Heart right ventricle (tissue), 16 donors: ENCODE measurements at regions not wholly inside any gene's neighbourhood (a gene's known extent, or its start where the extent isn't known, plus 50 kb on each side); places are given as distances from the start of the nearest gene placed in this dataset.

Experiments used
- ATAC-seq, 8 donors: fragments of 200-7000 bp; cut with Tn5 transposase; one replicate each; pipeline ENCODE4 v1.9.1; 2020; ENCODE audit warnings: mild to moderate bottlenecking in 8 of 8, moderate library complexity in 8 of 8, moderate number of reproducible peaks in 1 of 8
- DNase-seq, 2 donors: peaks; one replicate each; pipeline ENCODE4 v3.0.0-alpha.2; 2020
- H3K27ac ChIP-seq, 10 donors: fragments of 200-600 bp; sonication (generic) in 2 of 10; one replicate each; pipeline versions ENCODE4 v1.5.0 to v1.8.0; 2020 to 2022; ENCODE audit warnings: mild to moderate bottlenecking in 3 of 10
- H3K27me3 ChIP-seq, 7 donors: fragments of 200-600 bp; one replicate each; pipeline ENCODE4 v1.8.0; 2021 to 2022; ENCODE audit warnings: mild to moderate bottlenecking in 2 of 7
- H3K36me3 ChIP-seq, 9 donors: fragments of 200-600 bp; sonication (generic) in 1 of 9; one replicate each; pipeline versions ENCODE4 v1.5.0 to v1.8.0; 2020 to 2022; ENCODE audit warnings: mild to moderate bottlenecking in 2 of 9
- H3K4me1 ChIP-seq, 9 donors: fragments of 200-600 bp; sonication (generic) in 1 of 9; one replicate each; pipeline versions ENCODE4 v1.5.0 to v1.8.0; 2020 to 2022; ENCODE audit warnings: mild to moderate bottlenecking in 4 of 9
- H3K4me3 ChIP-seq, 10 donors: fragments of 200-600 bp; sonication (generic) in 2 of 10; one replicate each; pipeline versions ENCODE4 v1.5.0 to v1.8.0; 2020 to 2022; ENCODE audit warnings: mild to moderate bottlenecking in 7 of 10, moderate library complexity in 2 of 10
- H3K9me3 ChIP-seq, 11 donors: fragments of 200-600 bp in 10 of 11; sonication (generic) in 2 of 11; one replicate each; pipeline versions ENCODE4 v1.5.0 to v1.8.0; 2013 to 2022; ENCODE audit warnings: mild to moderate bottlenecking in 2 of 11, control low read depth in 1 of 11, moderate library complexity in 1 of 11
- CTCF ChIP-seq, 9 donors: fragments of 200-600 bp; sonication (generic) in 2 of 9; IDR thresholded peaks; one replicate each; pipeline versions ENCODE4 v1.5.0 to v1.8.0; 2021 to 2022; ENCODE audit warnings: antibody characterized with exemption in 9 of 9, mild to moderate bottlenecking in 5 of 9, moderate library complexity in 1 of 9
- WGBS, 2 donors: extraction: QIAGEN DNeasy Blood & Tissue Kit; methylation state at CpG; one replicate each; pipeline ENCODE4 v1.1.7; 2013; ENCODE audit warnings: inconsistent platforms in 1 of 2; 5-methylcytosine and 5-hydroxymethylcytosine counted together
- intact Hi-C, 10 donors: fragments of 100-400 bp; cut with DNase I; formaldehyde crosslinking; loops; one replicate each; pipeline versions ENCODE4 v1.11.1 to v1.14.2; 2022
- donor health status: Arrhythmogenic right ventricular cardiomyopathy.
- donor health status: ischemic (EF 13 %, LVEDD 7.1; RV severe dilation, severe dysfunction).
- donor health status: healthy with polysubstance abuse.
- donor health status: DM: no; HTN: yes; CAD: no.
- donor health status: DM: no; HTN: no; CAD: no.
- donor health status: ischemic (EF 25% LVEDD 6.9; RV normal size, moderate dysfunction).
- donor health status: ischemic (EF 25% LVEDD 5.7; RV mildly dilated, moderate dysfunction).
- donor health status: healthy.
- donor health status: DM: yes; HTN: yes; CAD: no.
- donor health status: Ischemic cardiomyopathy.
- donor health status: ischemic (EF 35%, LVEDD 5.7; RV mildly dilated, moderate dysfunction).
- donor health status: nonischemic (EF 11% LVEDD 7.7; RV severe dilation, severe dysfunction).
- donor health status: DM: yes; HTN: yes; CAD: no.
- donor health status: PGD.
- donor health status: ischemic (EF 29% LVEDD 5.4; RV normal size, mild dysfunction).
- donor health status: nonischemic (EF 23%, LVEDD 6.1; RV moderate dilation, normal function).

DNA sequence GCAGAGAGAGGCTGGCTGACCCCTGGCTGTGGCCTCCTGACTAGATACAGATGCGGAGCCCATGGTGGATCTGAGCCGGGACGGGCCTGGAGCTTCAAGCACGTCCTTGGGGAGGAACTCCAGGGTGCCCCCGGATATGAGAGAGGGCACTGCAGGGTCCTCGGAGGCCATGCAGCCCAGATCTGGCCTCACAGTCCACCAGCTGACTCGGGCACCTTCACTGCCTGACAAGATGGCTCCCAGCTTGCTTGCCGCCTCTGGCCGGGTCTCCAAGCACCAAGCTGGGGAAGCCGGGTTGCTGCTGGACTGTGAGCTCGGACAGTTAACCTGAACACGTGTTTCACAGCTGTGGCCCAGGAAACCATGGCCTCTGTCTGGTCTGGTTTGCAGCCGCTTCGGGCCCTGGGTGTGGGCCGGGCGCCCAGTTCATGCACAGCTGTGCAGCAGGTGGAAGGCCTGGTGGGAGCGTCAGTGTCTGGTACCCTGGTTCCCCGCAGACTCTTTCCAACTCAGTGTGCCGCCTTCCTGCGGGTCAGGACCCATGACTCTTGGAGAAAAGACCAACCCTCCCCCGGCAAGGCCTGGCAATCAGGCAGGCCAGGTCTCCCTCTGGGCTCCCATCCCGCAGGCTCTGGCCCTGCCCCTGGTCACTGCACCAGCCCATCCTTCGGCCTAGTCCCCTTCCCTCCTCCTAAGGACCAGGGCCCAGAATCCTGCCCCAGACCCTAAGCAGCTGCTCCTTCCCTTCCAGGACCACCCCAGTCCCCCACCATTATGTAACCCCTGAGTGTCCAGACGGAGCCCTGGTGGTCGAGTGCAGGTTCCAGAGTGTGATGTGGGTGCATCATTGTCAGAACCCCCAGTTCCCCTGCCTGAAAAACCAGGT, 74.6 kb upstream of the OTOS start:
- DNase-seq = no peak
- intact Hi-C loops = no loop called here

DNA sequence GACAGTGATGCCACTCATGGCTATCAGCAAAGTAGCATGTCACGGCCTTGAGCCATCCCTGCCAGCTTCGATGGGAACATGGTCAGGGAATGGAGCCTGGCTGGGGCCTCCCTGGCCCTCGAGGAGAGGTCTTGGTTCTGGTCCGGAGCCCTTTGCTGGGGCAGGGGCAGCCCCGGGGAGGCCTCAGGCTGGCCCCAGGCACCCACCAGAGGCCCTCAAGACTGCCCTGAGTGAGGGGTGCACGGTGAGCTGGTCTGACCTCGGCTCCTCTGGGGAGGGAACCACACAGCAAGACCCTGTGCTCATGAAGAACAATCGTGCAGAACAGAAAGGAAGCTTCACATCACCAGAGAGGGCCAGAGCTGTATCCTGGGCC, 75.2 kb upstream of the OTOS start:
- peaks cover 0 to 11% (median 0%) of the 10 kb centered on the region in 7 donors for H3K27me3 ChIP-seq
- H3K36me3 ChIP-seq = no peaks in the 10 kb centered on the region
- no peak overlapping the region for H3K27ac ChIP-seq
- ATAC-seq (no peak), DNase-seq (no peak)
- intact Hi-C loops = no loop called here
- no peaks in the 10 kb centered on the region for H3K4me1 ChIP-seq
- no peak for TF ChIP-seq CTCF (IDR thresholded peaks at IDR 0.05)
- H3K4me3 ChIP-seq = no peak overlapping the region
- H3K9me3 ChIP-seq = no peaks in the 10 kb centered on the region
- WGBS, 2 donors = 82 to 89% methylated on average over 8 of the region's 8 CpGs

More for the DNA sequence above, 74.6 kb upstream of the OTOS start:
- no peak for ATAC-seq
- no peak for TF ChIP-seq CTCF (IDR thresholded peaks at IDR 0.05)
- Histone ChIP-seq H3K36me3 (no peaks in the 10 kb centered on the region), H3K4me3 (no peak overlapping the region), H3K27ac (no peak overlapping the region), H3K4me1 (no peaks in the 10 kb centered on the region), H3K9me3 (no peaks in the 10 kb centered on the region), H3K27me3 (peaks cover 0 to 11% (median 0%) of the 10 kb centered on the region in 7 donors)
- 89 to 90% methylated on average over 25 of the region's 25 CpGs for WGBS, 2 donors

DNA sequence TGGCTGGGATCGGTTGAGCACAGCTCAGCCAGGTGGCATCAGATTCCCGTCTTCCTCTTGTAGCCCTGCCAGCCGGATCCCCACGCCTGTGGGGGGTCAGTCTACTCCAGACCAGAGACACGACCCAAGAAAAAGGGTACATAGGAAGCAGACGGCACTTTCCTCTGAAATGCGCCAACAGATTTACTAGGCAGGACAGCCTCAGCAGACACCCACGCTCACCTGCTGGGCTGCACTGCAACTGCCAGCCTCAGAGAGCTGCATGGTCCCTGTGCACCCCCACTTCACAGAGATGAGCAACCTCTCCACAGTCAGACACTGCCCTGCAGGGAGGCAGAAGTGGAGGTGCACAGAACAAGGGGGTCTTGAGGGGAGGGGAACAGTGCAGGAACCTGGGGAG, 75.7 kb upstream of the OTOS start:
- no peak for TF ChIP-seq CTCF (IDR thresholded peaks at IDR 0.05)
- ATAC-seq (no peak), DNase-seq (no peak)
- Histone ChIP-seq H3K9me3 (no peaks in the 10 kb centered on the region), H3K4me1 (no peaks in the 10 kb centered on the region), H3K27ac (no peak overlapping the region), H3K27me3 (peaks cover 0 to 11% (median 0%) of the 10 kb centered on the region in 7 donors), H3K4me3 (no peak overlapping the region), H3K36me3 (no peaks in the 10 kb centered on the region)
- intact Hi-C loops = no loop called here
- WGBS, 2 donors = 75 to 84% methylated on average over 8 of the region's 8 CpGs

GRCh38 chr2:240217431-240218301, 77.2 kb upstream of the OTOS start:
- DNase-seq (no peak), ATAC-seq (no peak)
- Histone ChIP-seq H3K4me1 (no peaks in the 10 kb centered on the region), H3K27ac (no peak overlapping the region), H3K9me3 (peaks cover 0 to 11% (median 0%) of the 10 kb centered on the region in 11 donors), H3K4me3 (no peak overlapping the region), H3K27me3 (peaks cover 0 to 5% (median 0%) of the 10 kb centered on the region in 7 donors), H3K36me3 (no peaks in the 10 kb centered on the region)
- TF ChIP-seq CTCF (IDR thresholded peaks at IDR 0.05) = no peak
- WGBS, 2 donors = 87 to 91% methylated on average over 20 of the region's 20 CpGs
- intact Hi-C loops = no loop called here
